Naive thymus-derived CD4-positive, alpha-beta T cell (primary cell): ENCODE measurements at regions not wholly inside any gene's neighbourhood (a gene's known extent, or its start where the extent isn't known, plus 50 kb on each side); places are given as distances from the start of the nearest gene placed in this dataset.

Source experiments
- ATAC-seq: fragments of 150-1000 bp; cut with Tn5 transposase; 2 replicates; pipeline ENCODE4 v1.10.0; 2021; ENCODE audit warnings: mild to moderate bottlenecking, moderate library complexity
- CTCF ChIA-PET: fragments of 350-600 bp; sonication (Branson Sonifier 250); formaldehyde crosslinking; loops from one replicate; lab custom pipeline; 2021; ENCODE audit warnings: antibody characterized with exemption; lab: Charles Lee
- POLR2A ChIA-PET: fragments of 350-600 bp; sonication (Branson Sonifier 250); formaldehyde crosslinking; loops from one replicate; lab custom pipeline; 2021; ENCODE audit warnings: antibody characterized with exemption, inconsistent platforms; lab: Charles Lee
- DNase-seq, 9 donors: peaks; one replicate each; pipeline versions ENCODE4 v3.0.0 to v3.0.0-alpha.2; 2020 to 2022; ENCODE audit warnings: mixed read lengths in 1 of 9
- H3K27ac ChIP-seq: one replicate; pipeline ENCODE4 v1.7.0; 2013; ENCODE audit warnings: mild to moderate bottlenecking, low read depth, low read length, moderate library complexity
- H3K27me3 ChIP-seq, 2 donors: one replicate each; pipeline ENCODE4 v1.7.0; 2013; ENCODE audit warnings: low read length in 2 of 2, mild to moderate bottlenecking in 2 of 2, moderate library complexity in 2 of 2; ENCODE audit not compliant: control insufficient read depth in 2 of 2, insufficient read depth in 2 of 2
- H3K36me3 ChIP-seq, 3 experiments: 1 replicate in 2 of 3; 2 replicates in 1 of 3; pipeline ENCODE4 v1.7.0; 2013; ENCODE audit warnings: low read length in 3 of 3, mild to moderate bottlenecking in 3 of 3, moderate library complexity in 1 of 3; ENCODE audit not compliant: insufficient read depth in 3 of 3, control insufficient read depth in 2 of 3
- H3K4me1 ChIP-seq, 2 donors: one replicate each; pipeline ENCODE4 v1.7.0; 2013; ENCODE audit warnings: low read length in 2 of 2, mild to moderate bottlenecking in 2 of 2, moderate library complexity in 1 of 2; ENCODE audit not compliant: control insufficient read depth in 2 of 2, insufficient read depth in 2 of 2
- H3K4me3 ChIP-seq: 2 replicates; pipeline ENCODE4 v1.7.0; 2013; ENCODE audit warnings: mild to moderate bottlenecking, low read length
- H3K9me3 ChIP-seq, 3 experiments: 1 replicate in 2 of 3; 2 replicates in 1 of 3; pipeline ENCODE4 v1.7.0; 2013; ENCODE audit warnings: low read length in 3 of 3; ENCODE audit not compliant: control insufficient read depth in 2 of 3
- H3K27ac Mint-ChIP-seq, 9 donors: one replicate each; pipeline ENCODE4 v1.8.0; 2020 to 2022; ENCODE audit warnings: mixed read lengths in 9 of 9, mild to moderate bottlenecking in 8 of 9, moderate library complexity in 5 of 9, inconsistent platforms in 2 of 9
- H3K27me3 Mint-ChIP-seq, 5 donors: one replicate each; pipeline ENCODE4 v1.8.0; 2021 to 2022; ENCODE audit warnings: mixed read lengths in 5 of 5, mild to moderate bottlenecking in 1 of 5
- H3K36me3 Mint-ChIP-seq, 5 donors: one replicate each; pipeline ENCODE4 v1.8.0; 2020 to 2022; ENCODE audit warnings: mixed read lengths in 5 of 5, mild to moderate bottlenecking in 3 of 5, inconsistent platforms in 1 of 5
- H3K4me1 Mint-ChIP-seq, 7 donors: one replicate each; pipeline ENCODE4 v1.8.0; 2020 to 2022; ENCODE audit warnings: mixed read lengths in 7 of 7, mild to moderate bottlenecking in 3 of 7, inconsistent platforms in 1 of 7
- H3K4me3 Mint-ChIP-seq, 10 donors: one replicate each; pipeline ENCODE4 v1.8.0; 2020 to 2022; ENCODE audit warnings: mild to moderate bottlenecking in 10 of 10, mixed read lengths in 10 of 10, moderate library complexity in 6 of 10, inconsistent platforms in 2 of 10
- H3K9me3 Mint-ChIP-seq, 11 donors: one replicate each; pipeline ENCODE4 v1.8.0; 2020 to 2022; ENCODE audit warnings: mixed read lengths in 11 of 11, mild to moderate bottlenecking in 4 of 11, inconsistent platforms in 1 of 11, moderate library complexity in 1 of 11
- intact Hi-C, 2 donors: fragments of 100-400 bp; cut with micrococcal nuclease; formaldehyde crosslinking; loops; one replicate each; pipeline ENCODE4 v1.15.1; 2023

GRCh38 chr20:24742989-24743388 is 206.1 kb upstream of the CST7 start:
- ChIA-PET POLR2A (no interaction called here), CTCF (no interaction called here)
- Histone ChIP-seq H3K27ac (no peak overlapping the region), H3K4me1 (no peaks in the 10 kb centered on the region), H3K9me3 (no peaks in the 10 kb centered on the region), H3K4me3 (no peak overlapping the region), H3K36me3 (no peaks in the 10 kb centered on the region), H3K27me3 (no peaks in the 10 kb centered on the region)
- ATAC-seq = no peak
- peaks cover 0 to 11% (median 5%) of the 10 kb centered on the region in 5 donors for H3K27me3 Mint-ChIP-seq
- intact Hi-C loops = no loop called here
- H3K4me3 Mint-ChIP-seq = no peak overlapping the region
- H3K36me3 Mint-ChIP-seq = no peaks in the 10 kb centered on the region
- peaks cover 10 to 29% (median 25%) of the 10 kb centered on the region in 7 donors for H3K4me1 Mint-ChIP-seq
- DNase-seq = no peak
- H3K9me3 Mint-ChIP-seq = peaks cover 0 to 2% (median 0%) of the 10 kb centered on the region in 11 donors
- H3K27ac Mint-ChIP-seq = no peak overlapping the region

GRCh38 chr20:24743641-24744040 is 205.4 kb upstream of the CST7 start:
- Mint-ChIP-seq H3K27me3 (peaks cover 0 to 11% (median 7%) of the 10 kb centered on the region in 5 donors), H3K27ac (no peak overlapping the region), H3K4me3 (no peak overlapping the region), H3K4me1 (peaks cover 10 to 29% (median 25%) of the 10 kb centered on the region in 7 donors), H3K9me3 (peaks cover 0 to 4% (median 0%) of the 10 kb centered on the region in 11 donors), H3K36me3 (no peaks in the 10 kb centered on the region)
- no peaks in the 10 kb centered on the region for H3K4me1 ChIP-seq
- no peak overlapping the region for H3K27ac ChIP-seq
- intact Hi-C loops = no loop called here
- H3K36me3 ChIP-seq = no peaks in the 10 kb centered on the region
- no peaks in the 10 kb centered on the region for H3K27me3 ChIP-seq
- ChIA-PET CTCF (no interaction called here), POLR2A (no interaction called here)
- no peak for ATAC-seq
- H3K9me3 ChIP-seq = no peaks in the 10 kb centered on the region
- DNase-seq = no peak
- no peak overlapping the region for H3K4me3 ChIP-seq

GRCh38 chr20:24744747-24745146 is 204.3 kb upstream of the CST7 start:
- Mint-ChIP-seq H3K27me3 (peaks cover 0 to 15% (median 7%) of the 10 kb centered on the region in 5 donors), H3K4me3 (no peak overlapping the region), H3K27ac (no peak overlapping the region), H3K9me3 (peaks cover 0 to 4% (median 0%) of the 10 kb centered on the region in 11 donors), H3K36me3 (no peaks in the 10 kb centered on the region), H3K4me1 (peaks cover under 1 to 20% (median 15%) of the 10 kb centered on the region in 7 donors)
- Histone ChIP-seq H3K9me3 (no peaks in the 10 kb centered on the region), H3K27ac (no peak overlapping the region), H3K4me1 (no peaks in the 10 kb centered on the region), H3K4me3 (no peak overlapping the region), H3K36me3 (no peaks in the 10 kb centered on the region), H3K27me3 (no peaks in the 10 kb centered on the region)
- ATAC-seq (no peak), DNase-seq (no peak)
- intact Hi-C loops = no loop called here
- POLR2A ChIA-PET = no interaction called here
- CTCF ChIA-PET = no interaction called here

GRCh38 chr20:24745206-24745605 is 203.9 kb upstream of the CST7 start:
- Mint-ChIP-seq H3K27ac (no peak overlapping the region), H3K4me3 (no peak overlapping the region), H3K36me3 (no peaks in the 10 kb centered on the region), H3K9me3 (peaks cover 0 to 4% (median 0%) of the 10 kb centered on the region in 11 donors), H3K4me1 (peaks cover 0 to 16% (median 11%) of the 10 kb centered on the region in 7 donors), H3K27me3 (peaks cover 0 to 15% (median 7%) of the 10 kb centered on the region in 5 donors)
- no peak overlapping the region for H3K4me3 ChIP-seq
- ATAC-seq = no peak
- H3K4me1 ChIP-seq = no peaks in the 10 kb centered on the region
- no peak overlapping the region for H3K27ac ChIP-seq
- DNase-seq = no peak
- ChIA-PET CTCF (no interaction called here), POLR2A (no interaction called here)
- intact Hi-C loops = no loop called here
- no peaks in the 10 kb centered on the region for H3K36me3 ChIP-seq
- H3K9me3 ChIP-seq = no peaks in the 10 kb centered on the region
- no peaks in the 10 kb centered on the region for H3K27me3 ChIP-seq

- Histone ChIP-seq H3K27me3 (no peaks in the 10 kb centered on the region), H3K27ac (no peak overlapping the region), H3K9me3 (no peaks in the 10 kb centered on the region), H3K36me3 (no peaks in the 10 kb centered on the region), H3K4me1 (no peaks in the 10 kb centered on the region), H3K4me3 (no peak overlapping the region)
- no peak overlapping the region for H3K4me3 Mint-ChIP-seq
- no peaks in the 10 kb centered on the region for H3K36me3 Mint-ChIP-seq
- ATAC-seq (no peak), DNase-seq (no peak)
- H3K27ac Mint-ChIP-seq = no peak overlapping the region
- peaks cover 0 to 10% (median 5%) of the 10 kb centered on the region in 7 donors for H3K4me1 Mint-ChIP-seq
- ChIA-PET CTCF (no interaction called here), POLR2A (no interaction called here)
- H3K27me3 Mint-ChIP-seq = peaks cover 0 to 16% (median 7%) of the 10 kb centered on the region in 5 donors
- intact Hi-C loops = no loop called here
- peaks cover 0 to 4% (median 0%) of the 10 kb centered on the region in 11 donors for H3K9me3 Mint-ChIP-seq
These were observed 203.3 kb upstream of the CST7 start for GRCh38 chr20:24745617-24746350.

GRCh38 chr20:24746351-24746685 is 202.8 kb upstream of the CST7 start:
- DNase-seq (no peak), ATAC-seq (no peak)
- Histone ChIP-seq H3K4me1 (no peaks in the 10 kb centered on the region), H3K27me3 (no peaks in the 10 kb centered on the region), H3K4me3 (no peak overlapping the region), H3K9me3 (no peaks in the 10 kb centered on the region), H3K36me3 (no peaks in the 10 kb centered on the region), H3K27ac (no peak overlapping the region)
- Mint-ChIP-seq H3K4me3 (no peak overlapping the region), H3K4me1 (peaks cover 0 to 10% (median 4%) of the 10 kb centered on the region in 7 donors), H3K27me3 (peaks cover 0 to 16% (median 7%) of the 10 kb centered on the region in 5 donors), H3K27ac (no peak overlapping the region), H3K36me3 (no peaks in the 10 kb centered on the region), H3K9me3 (peaks cover 0 to 4% (median 0%) of the 10 kb centered on the region in 11 donors)
- intact Hi-C loops = no loop called here
- POLR2A ChIA-PET = no interaction called here
- CTCF ChIA-PET = no interaction called here
